Bronchial epithelial cell (primary cell): ENCODE measurements at regions not wholly inside any gene's neighbourhood (a gene's known extent, or its start where the extent isn't known, plus 50 kb on each side); places are given as distances from the start of the nearest gene placed in this dataset.

ENCODE experiments used
- DNase-seq: peaks from one replicate; pipeline ENCODE4 v3.0.0-alpha.2; 2010; ENCODE audit warnings: low read depth
- FAIRE-seq: peaks from 2 replicates; lab custom pipeline; 2011; peaks lifted over from hg19 to GRCh38; lab: Jason Lieb, UNC
- H3K27me3 ChIP-seq: 2 replicates; pipeline ENCODE4 v1.5.1; 2011; ENCODE audit warnings: low read length; ENCODE audit not compliant: control insufficient read depth, insufficient read depth
- H3K36me3 ChIP-seq: 2 replicates; pipeline ENCODE4 v1.5.1; 2011; ENCODE audit warnings: low read length; ENCODE audit not compliant: control insufficient read depth, insufficient read depth
- H3K4me3 ChIP-seq: 2 replicates; pipeline ENCODE4 v1.5.1; 2011; ENCODE audit warnings: mild to moderate bottlenecking, low read depth, low read length, control low read depth
- TF ChIP-seq, protein P1 (sequence below): IDR thresholded peaks from 2 replicates; pipeline ENCODE4 v1.5.1; 2011; ENCODE audit warnings: mild to moderate bottlenecking, moderate library complexity, low read length, control low read depth, inconsistent platforms; ENCODE audit not compliant: insufficient read depth, severe bottlenecking

DNA sequence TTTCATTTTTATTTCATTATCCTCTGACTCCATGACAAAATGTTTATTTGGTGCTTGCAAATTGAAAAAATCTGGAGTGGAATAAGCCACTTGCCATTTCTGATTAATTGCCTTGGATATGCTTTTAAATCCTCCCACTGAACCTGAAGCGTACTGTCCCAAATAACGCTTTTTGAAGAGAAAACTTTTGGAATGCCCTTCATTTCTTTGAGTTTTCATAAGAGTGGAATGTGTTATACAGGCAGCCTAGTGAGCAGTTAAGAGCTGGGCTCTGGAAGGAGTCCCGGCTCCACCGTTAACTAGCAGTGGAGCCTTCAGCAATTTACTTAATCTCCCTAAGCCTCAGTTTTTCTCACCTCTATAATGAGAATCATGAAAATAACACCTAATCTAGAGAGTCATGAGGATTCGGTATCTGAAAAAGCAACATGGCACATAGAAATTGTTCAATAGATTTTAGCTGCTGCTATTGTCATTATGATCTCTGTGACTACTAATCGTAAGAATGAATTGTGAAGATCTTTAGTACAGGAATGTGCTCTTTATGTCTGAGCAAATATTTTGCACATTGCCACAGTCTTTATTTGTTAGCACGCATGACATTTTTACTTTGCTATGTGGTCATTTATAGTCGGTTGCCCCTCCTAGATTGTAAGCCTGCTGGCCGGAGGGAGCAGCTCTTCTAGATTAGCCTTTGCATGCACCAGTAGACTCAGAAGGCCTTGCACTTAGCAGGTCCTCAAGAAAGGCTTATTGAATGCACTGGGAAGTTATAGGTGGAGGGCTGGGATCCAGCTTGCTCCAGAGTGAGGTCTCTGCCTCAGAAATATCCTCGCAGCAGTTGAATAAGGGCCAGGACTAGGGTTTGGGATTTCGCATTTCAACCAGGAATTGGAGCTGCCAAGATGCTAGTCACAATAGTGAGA lies 59.4 kb downstream of the PLCE1 start:
- no peaks in the 10 kb centered on the region for H3K27me3 ChIP-seq
- TF ChIP-seq, protein P1, sequence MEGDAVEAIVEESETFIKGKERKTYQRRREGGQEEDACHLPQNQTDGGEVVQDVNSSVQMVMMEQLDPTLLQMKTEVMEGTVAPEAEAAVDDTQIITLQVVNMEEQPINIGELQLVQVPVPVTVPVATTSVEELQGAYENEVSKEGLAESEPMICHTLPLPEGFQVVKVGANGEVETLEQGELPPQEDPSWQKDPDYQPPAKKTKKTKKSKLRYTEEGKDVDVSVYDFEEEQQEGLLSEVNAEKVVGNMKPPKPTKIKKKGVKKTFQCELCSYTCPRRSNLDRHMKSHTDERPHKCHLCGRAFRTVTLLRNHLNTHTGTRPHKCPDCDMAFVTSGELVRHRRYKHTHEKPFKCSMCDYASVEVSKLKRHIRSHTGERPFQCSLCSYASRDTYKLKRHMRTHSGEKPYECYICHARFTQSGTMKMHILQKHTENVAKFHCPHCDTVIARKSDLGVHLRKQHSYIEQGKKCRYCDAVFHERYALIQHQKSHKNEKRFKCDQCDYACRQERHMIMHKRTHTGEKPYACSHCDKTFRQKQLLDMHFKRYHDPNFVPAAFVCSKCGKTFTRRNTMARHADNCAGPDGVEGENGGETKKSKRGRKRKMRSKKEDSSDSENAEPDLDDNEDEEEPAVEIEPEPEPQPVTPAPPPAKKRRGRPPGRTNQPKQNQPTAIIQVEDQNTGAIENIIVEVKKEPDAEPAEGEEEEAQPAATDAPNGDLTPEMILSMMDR = no peak
- H3K4me3 ChIP-seq = no peak overlapping the region
- FAIRE-seq = no peak
- DNase-seq = no peak
- no peaks in the 10 kb centered on the region for H3K36me3 ChIP-seq

DNA sequence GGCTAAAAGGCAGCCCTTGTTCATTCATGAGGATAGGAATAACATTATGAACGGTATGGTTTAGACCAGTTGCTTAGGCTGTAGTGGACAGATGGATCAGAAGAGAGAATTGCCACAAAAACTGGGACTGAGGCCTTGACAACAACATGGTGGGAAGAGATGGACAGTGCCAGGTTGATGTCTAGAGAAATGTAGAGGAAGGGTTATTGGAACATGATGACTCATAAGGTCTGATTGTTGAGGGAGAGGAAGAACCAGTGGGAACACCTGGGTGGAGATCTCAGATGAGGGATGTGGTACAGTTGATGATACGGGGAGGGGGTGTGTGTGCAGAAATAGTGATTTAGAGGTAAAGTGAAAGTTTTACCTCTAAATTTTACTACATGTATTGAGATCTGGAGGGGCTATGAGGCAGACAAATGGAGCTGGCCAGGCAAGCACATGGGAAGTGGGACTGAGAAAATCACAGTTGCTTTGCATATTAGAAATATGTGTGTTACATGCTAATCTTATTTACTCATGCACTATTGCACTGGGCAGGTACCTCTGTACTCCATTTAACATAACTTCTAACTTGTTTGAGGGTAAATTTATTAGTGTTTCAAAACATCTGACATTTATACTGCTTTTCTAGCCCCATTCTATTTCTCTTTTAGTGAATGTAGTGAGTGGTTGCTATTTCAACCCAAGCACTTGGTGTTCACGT lies 65.6 kb downstream of the PLCE1 start:
- Histone ChIP-seq H3K27me3 (no peaks in the 10 kb centered on the region), H3K4me3 (no peak overlapping the region), H3K36me3 (no peaks in the 10 kb centered on the region)
- FAIRE-seq (peak; percentile 75), DNase-seq (no peak)
- TF ChIP-seq, protein P1 = no peak

DNA sequence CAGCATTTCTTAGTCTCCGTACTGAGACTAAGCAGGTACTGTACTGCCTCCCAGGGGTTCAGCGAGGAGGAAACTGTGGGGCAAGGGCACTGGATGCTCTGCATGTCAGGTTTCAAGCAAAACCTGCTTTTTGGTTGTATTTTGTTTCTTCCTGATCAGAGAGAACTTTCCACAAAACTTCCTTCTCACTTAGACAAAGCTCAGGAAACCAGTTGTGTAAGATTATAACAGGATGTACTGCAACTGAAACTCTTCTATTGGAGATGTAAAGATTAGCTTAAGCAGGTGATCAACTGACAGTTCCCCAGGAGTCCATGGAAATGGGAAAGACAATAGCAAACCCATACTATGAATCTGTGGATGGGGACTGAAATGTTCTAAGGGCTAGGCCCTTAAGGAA lies 67.3 kb downstream of the PLCE1 start:
- TF ChIP-seq, protein P1 = no peak
- Histone ChIP-seq H3K27me3 (no peaks in the 10 kb centered on the region), H3K4me3 (no peak overlapping the region), H3K36me3 (no peaks in the 10 kb centered on the region)
- FAIRE-seq = no peak
- DNase-seq = no peak

DNA sequence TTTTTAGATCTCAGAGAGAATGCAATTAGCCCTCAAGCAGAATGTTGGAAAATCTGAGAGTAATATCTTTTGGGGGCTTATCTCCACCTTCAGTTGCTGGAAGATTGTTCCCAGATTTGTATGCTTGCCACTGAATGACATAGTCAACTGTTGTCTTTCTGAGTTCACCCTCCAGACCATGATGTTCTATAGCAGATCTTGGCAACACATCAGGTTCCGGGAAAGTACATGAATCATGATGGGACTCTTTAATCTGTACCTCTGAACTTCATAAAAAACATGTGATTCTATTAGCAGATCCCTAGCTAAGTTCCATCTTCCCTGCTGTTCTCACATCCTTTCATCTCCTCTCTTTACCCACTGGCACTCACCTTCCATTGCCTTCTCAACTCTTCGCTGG lies 68.9 kb downstream of the PLCE1 start:
- Histone ChIP-seq H3K4me3 (no peak overlapping the region), H3K27me3 (no peaks in the 10 kb centered on the region), H3K36me3 (no peaks in the 10 kb centered on the region)
- TF ChIP-seq, protein P1 = no peak
- DNase-seq = no peak
- no peak for FAIRE-seq

DNA sequence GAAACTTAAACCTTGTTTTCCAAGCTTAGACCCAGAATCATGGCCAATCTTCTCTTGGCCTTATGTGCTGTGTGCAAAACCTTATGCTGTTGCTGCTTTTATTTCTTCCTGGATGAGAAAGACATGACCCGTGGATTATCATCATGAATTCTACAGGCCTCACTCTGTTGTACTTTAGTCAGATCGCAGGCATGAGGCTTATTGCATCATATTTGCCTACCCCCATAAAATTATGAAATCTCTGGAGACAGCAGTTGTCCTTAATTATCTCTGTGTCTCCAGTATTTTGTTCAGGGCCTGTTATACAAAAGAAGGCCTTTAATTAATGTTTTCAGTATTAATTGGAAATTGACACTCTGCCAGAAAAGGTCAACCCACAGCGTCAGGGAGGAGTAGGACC lies 71.6 kb downstream of the PLCE1 start:
- TF ChIP-seq, protein P1 = no peak
- FAIRE-seq (no peak), DNase-seq (no peak)

More for the DNA sequence above, 71.6 kb downstream of the PLCE1 start:
- H3K27me3 ChIP-seq = peaks cover 2% of the 10 kb centered on the region
- no peak overlapping the region for H3K4me3 ChIP-seq
- no peaks in the 10 kb centered on the region for H3K36me3 ChIP-seq
